Upper lobe of left lung (tissue), 6 donors: ENCODE measurements at regions not wholly inside any gene's neighbourhood (a gene's known extent, or its start where the extent isn't known, plus 50 kb on each side); places are given as distances from the start of the nearest gene placed in this dataset.

ENCODE experiments used
- ATAC-seq, 2 donors: fragments of 200-7000 bp; cut with Tn5 transposase; one replicate each; pipeline ENCODE4 v1.9.1; 2022; ENCODE audit warnings: mild to moderate bottlenecking in 2 of 2, moderate library complexity in 2 of 2; ENCODE audit not compliant: low FRiP score in 2 of 2
- DNase-seq, 2 donors: peaks; one replicate each; pipeline ENCODE4 v3.0.0-alpha.2; 2019 to 2020
- H3K27ac ChIP-seq, 4 donors: fragments of 200-600 bp; sonication (generic); one replicate each; pipeline ENCODE4 v1.5.1; 2016 to 2019
- H3K27me3 ChIP-seq, 4 donors: fragments of 200-600 bp; sonication (generic); one replicate each; pipeline ENCODE4 v1.5.1; 2017 to 2019
- H3K36me3 ChIP-seq, 4 donors: fragments of 200-600 bp; sonication (generic); one replicate each; pipeline ENCODE4 v1.5.1; 2016 to 2019
- H3K4me1 ChIP-seq, 4 donors: fragments of 200-600 bp; sonication (generic); one replicate each; pipeline ENCODE4 v1.5.1; 2018 to 2019
- H3K4me3 ChIP-seq, 4 donors: fragments of 200-600 bp; sonication (generic); one replicate each; pipeline ENCODE4 v1.5.1; 2017 to 2019; ENCODE audit warnings: mild to moderate bottlenecking in 2 of 4, moderate library complexity in 1 of 4
- H3K9me3 ChIP-seq, 4 donors: fragments of 200-600 bp; sonication (generic); one replicate each; pipeline ENCODE4 v1.5.1; 2018 to 2019
- CTCF ChIP-seq, 6 experiments: fragments of 450-650 bp in 4 of 6; fragments of 200-600 bp in 2 of 6; sonication (generic) in 2 of 6; IDR thresholded peaks; one replicate each; pipeline ENCODE4 v1.5.1; 2016 to 2019; ENCODE audit warnings: antibody characterized with exemption in 6 of 6
- EP300 ChIP-seq, 4 donors: sonication (generic); formaldehyde crosslinking; IDR thresholded peaks; one replicate each; pipeline ENCODE4 v1.5.1; 2017; ENCODE audit warnings: antibody characterized with exemption in 4 of 4, control low read depth in 2 of 4
- POLR2A ChIP-seq, 4 donors: fragments of 450-650 bp; IDR thresholded peaks; one replicate each; pipeline ENCODE4 v1.5.1; 2016 to 2017; ENCODE audit warnings: antibody characterized with exemption in 4 of 4, mild to moderate bottlenecking in 2 of 4
- POLR2AphosphoS5 ChIP-seq, 2 donors: sonication (generic); formaldehyde crosslinking; IDR thresholded peaks; one replicate each; pipeline ENCODE4 v1.5.1; 2017; ENCODE audit warnings: antibody characterized with exemption in 2 of 2
- WGBS, 2 donors: methylation state at CpG; one replicate each; pipeline ENCODE4 v1.1.5; 2017 to 2018; 5-methylcytosine and 5-hydroxymethylcytosine counted together
- donor health status: DM: no; HTN: no; CAD: no; lungs with moderate emphysema.
- donor health status: DM: no; HTN: yes; CAD: no; lungs with severe emphysema.

- WGBS, 2 donors: 85 to 87% methylated on average over 4 of the region's 4 CpGs
- no peak for ATAC-seq
- no peaks in the 10 kb centered on the region for H3K36me3 ChIP-seq
Measured at GRCh38 chr16:64543441-64543840, 578.4 kb downstream of the CDH11 start.

GRCh38 chr16:64543031-64543430 lies 578.8 kb downstream of the CDH11 start:
- TF ChIP-seq EP300 (IDR thresholded peaks at IDR 0.05) (no peak), POLR2A (IDR thresholded peaks at IDR 0.05) (no peak), CTCF (IDR thresholded peaks at IDR 0.05) (no peak), POLR2AphosphoS5 (IDR thresholded peaks at IDR 0.05) (no peak)
- H3K27ac ChIP-seq: no peak overlapping the region
- 69 to 85% methylated on average over 1 of the region's 1 CpG for WGBS, 2 donors
- H3K9me3 ChIP-seq: no peaks in the 10 kb centered on the region
- no peaks in the 10 kb centered on the region for H3K36me3 ChIP-seq
- H3K27me3 ChIP-seq: no peaks in the 10 kb centered on the region
- no peaks in the 10 kb centered on the region for H3K4me1 ChIP-seq
- no peak overlapping the region for H3K4me3 ChIP-seq
- DNase-seq (no peak), ATAC-seq (no peak)

More at GRCh38 chr16:64543441-64543840, 578.4 kb downstream of the CDH11 start:
- no peak for DNase-seq
- H3K4me3 ChIP-seq: no peak overlapping the region
- H3K27ac ChIP-seq: no peak overlapping the region
- TF ChIP-seq CTCF (IDR thresholded peaks at IDR 0.05) (no peak), POLR2AphosphoS5 (IDR thresholded peaks at IDR 0.05) (no peak), POLR2A (IDR thresholded peaks at IDR 0.05) (no peak), EP300 (IDR thresholded peaks at IDR 0.05) (no peak)
- no peaks in the 10 kb centered on the region for H3K27me3 ChIP-seq
- H3K9me3 ChIP-seq: no peaks in the 10 kb centered on the region
- H3K4me1 ChIP-seq: no peaks in the 10 kb centered on the region

- no peak for ATAC-seq
- no peak overlapping the region for H3K27ac ChIP-seq
- DNase-seq: no peak
- H3K4me3 ChIP-seq: no peak overlapping the region
- H3K4me1 ChIP-seq: no peaks in the 10 kb centered on the region
- H3K27me3 ChIP-seq: no peaks in the 10 kb centered on the region
- H3K9me3 ChIP-seq: no peaks in the 10 kb centered on the region
- no peak for TF ChIP-seq POLR2AphosphoS5 (IDR thresholded peaks at IDR 0.05)
- TF ChIP-seq POLR2A (IDR thresholded peaks at IDR 0.05): no peak
- TF ChIP-seq EP300 (IDR thresholded peaks at IDR 0.05): no peak
- TF ChIP-seq CTCF (IDR thresholded peaks at IDR 0.05): no peak
- H3K36me3 ChIP-seq: no peaks in the 10 kb centered on the region
- WGBS, 2 donors: 87 to 92% methylated on average over 2 of the region's 2 CpGs
Measured at GRCh38 chr16:64542152-64542551, 579.7 kb downstream of the CDH11 start.

GRCh38 chr16:64541621-64542020 lies 580.2 kb downstream of the CDH11 start:
- Histone ChIP-seq H3K4me1 (no peaks in the 10 kb centered on the region), H3K27me3 (no peaks in the 10 kb centered on the region), H3K36me3 (no peaks in the 10 kb centered on the region), H3K9me3 (no peaks in the 10 kb centered on the region), H3K27ac (no peak overlapping the region), H3K4me3 (no peak overlapping the region)
- ATAC-seq (no peak), DNase-seq (no peak)
- 82% methylated on average over 2 of the region's 2 CpGs for WGBS, 2 donors
- TF ChIP-seq POLR2AphosphoS5 (IDR thresholded peaks at IDR 0.05): no peak
- no peak for TF ChIP-seq POLR2A (IDR thresholded peaks at IDR 0.05)
- no peak for TF ChIP-seq EP300 (IDR thresholded peaks at IDR 0.05)
- TF ChIP-seq CTCF (IDR thresholded peaks at IDR 0.05): no peak

GRCh38 chr16:64540434-64540833 lies 581.4 kb downstream of the CDH11 start:
- Histone ChIP-seq H3K36me3 (no peaks in the 10 kb centered on the region), H3K4me1 (no peaks in the 10 kb centered on the region), H3K4me3 (no peak overlapping the region), H3K27me3 (no peaks in the 10 kb centered on the region), H3K27ac (no peak overlapping the region), H3K9me3 (no peaks in the 10 kb centered on the region)
- 74% methylated on average over 3 of the region's 3 CpGs for WGBS, 2 donors
- no peak for DNase-seq
- TF ChIP-seq POLR2AphosphoS5 (IDR thresholded peaks at IDR 0.05) (no peak), POLR2A (IDR thresholded peaks at IDR 0.05) (no peak), CTCF (IDR thresholded peaks at IDR 0.05) (no peak), EP300 (IDR thresholded peaks at IDR 0.05) (no peak)
- no peak for ATAC-seq
